ENCODE measurements at regions not wholly inside any gene's neighbourhood (a gene's known extent, or its start where the extent isn't known, plus 50 kb on each side); places are given as distances from the start of the nearest gene placed in this dataset.
A peak's percentile ranks its signal among the peaks of the same experiment; 100 is the strongest.

- CTCF ChIA-PET: interaction anchor here (1.6 to 2.4 kb wide), 2 partner anchors 11 to 635 kb away, joined by 4 to 9 read pairs; no protein-coding TSS in a partner anchor
- Histone ChIP-seq H3K4me3 (ENCODE audit: low read depth, low read length) (no peak overlapping the region), H3K27me3 (ENCODE audit: control insufficient read depth, insufficient read depth, low read length) (no peaks in the 10 kb centered on the region), H3K36me3 (ENCODE audit: control insufficient read depth, insufficient read depth, low read length) (no peaks in the 10 kb centered on the region)
- POLR2A ChIA-PET: no interaction called here
- TF ChIP-seq CTCF (IDR thresholded peaks at IDR 0.05; ENCODE audit: insufficient read depth, low read depth, low read length): no peak
- DNase-seq (ENCODE audit: low read depth): no peak
Observed at GRCh38 chr7:46557781-46558180, 636.7 kb upstream of the IGFBP3 start.

GRCh38 chr7:46557295-46557711 is 636.2 kb upstream of the IGFBP3 start:
- POLR2A ChIA-PET: no interaction called here

GRCh38 chr7:46554688-46555422 is 633.8 kb upstream of the IGFBP3 start:
- Histone ChIP-seq H3K36me3 (ENCODE audit: control insufficient read depth, insufficient read depth, low read length) (no peaks in the 10 kb centered on the region), H3K4me3 (ENCODE audit: low read depth, low read length) (no peak overlapping the region), H3K27me3 (ENCODE audit: control insufficient read depth, insufficient read depth, low read length) (no peaks in the 10 kb centered on the region)
- ChIA-PET CTCF (no interaction called here), POLR2A (no interaction called here)
- no peak for DNase-seq (ENCODE audit: low read depth)
- TF ChIP-seq CTCF (IDR thresholded peaks at IDR 0.05; ENCODE audit: insufficient read depth, low read depth, low read length): no peak

More at GRCh38 chr7:46557295-46557711, 636.2 kb upstream of the IGFBP3 start:
- no peaks in the 10 kb centered on the region for H3K36me3 ChIP-seq (ENCODE audit: control insufficient read depth, insufficient read depth, low read length)
- no peak for TF ChIP-seq CTCF (IDR thresholded peaks at IDR 0.05; ENCODE audit: insufficient read depth, low read depth, low read length)
- DNase-seq (ENCODE audit: low read depth): peak; percentile 60
- CTCF ChIA-PET: interaction anchor here (1.6 to 2.4 kb wide), 2 partner anchors 11 to 634 kb away, joined by 4 to 9 read pairs; no protein-coding TSS in a partner anchor
- H3K27me3 ChIP-seq (ENCODE audit: control insufficient read depth, insufficient read depth, low read length): no peaks in the 10 kb centered on the region
- no peak overlapping the region for H3K4me3 ChIP-seq (ENCODE audit: low read depth, low read length)

DNA sequence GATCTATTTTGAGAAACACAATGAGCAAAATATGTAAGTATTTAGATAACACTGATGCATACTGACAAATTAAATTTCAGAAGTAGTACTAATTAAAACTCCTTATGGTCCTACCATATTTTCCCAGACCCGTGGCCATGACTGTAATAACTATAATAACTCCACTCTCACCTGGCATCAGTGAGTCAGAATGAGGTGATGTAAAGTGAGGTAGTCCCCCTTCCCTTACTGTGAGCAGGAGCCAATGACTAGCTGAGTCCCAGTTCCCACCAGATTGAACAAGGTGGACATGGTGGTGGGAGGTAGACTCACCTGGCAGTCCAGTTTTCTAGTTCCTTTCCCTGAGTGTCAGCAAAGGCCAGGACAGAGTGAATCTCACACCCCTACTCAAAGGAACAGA is 630.5 kb upstream of the IGFBP3 start:
- Histone ChIP-seq H3K27me3 (ENCODE audit: control insufficient read depth, insufficient read depth, low read length) (no peaks in the 10 kb centered on the region), H3K4me3 (ENCODE audit: low read depth, low read length) (no peak overlapping the region), H3K36me3 (ENCODE audit: control insufficient read depth, insufficient read depth, low read length) (no peaks in the 10 kb centered on the region)
- DNase-seq (ENCODE audit: low read depth): no peak
- ChIA-PET POLR2A (no interaction called here), CTCF (no interaction called here)
- TF ChIP-seq CTCF (IDR thresholded peaks at IDR 0.05; ENCODE audit: insufficient read depth, low read depth, low read length): no peak

DNA sequence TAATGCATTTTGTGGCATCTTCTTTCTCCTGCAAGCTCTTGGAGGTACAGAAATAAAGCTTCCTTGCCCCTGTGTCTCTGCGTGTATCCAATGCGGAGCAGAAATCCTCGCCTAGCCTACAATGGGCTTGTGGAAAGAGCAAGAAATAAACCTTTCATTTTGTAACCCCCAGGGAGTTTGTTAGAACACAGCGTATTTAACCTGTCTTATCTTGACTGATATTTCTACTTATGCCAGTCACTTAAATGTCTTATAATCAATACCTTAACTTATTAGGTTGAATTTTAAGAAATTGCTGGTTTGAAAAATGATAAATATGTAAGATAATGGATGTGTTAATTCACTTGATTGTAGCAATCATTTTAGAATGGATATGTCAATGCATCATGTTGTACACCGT is 629.8 kb upstream of the IGFBP3 start:
- Histone ChIP-seq H3K4me3 (ENCODE audit: low read depth, low read length) (no peak overlapping the region), H3K27me3 (ENCODE audit: control insufficient read depth, insufficient read depth, low read length) (no peaks in the 10 kb centered on the region), H3K36me3 (ENCODE audit: control insufficient read depth, insufficient read depth, low read length) (no peaks in the 10 kb centered on the region)
- no peak for DNase-seq (ENCODE audit: low read depth)
- ChIA-PET CTCF (no interaction called here), POLR2A (no interaction called here)
- no peak for TF ChIP-seq CTCF (IDR thresholded peaks at IDR 0.05; ENCODE audit: insufficient read depth, low read depth, low read length)
